ENCODE measurements at regions not wholly inside any gene's neighbourhood (a gene's known extent, or its start where the extent isn't known, plus 50 kb on each side); places are given as distances from the start of the nearest gene placed in this dataset.

- H3K4me3 ChIP-seq (ENCODE audit: low read depth, low read length), result no peak overlapping the region
- no peak for TF ChIP-seq CTCF (IDR thresholded peaks at IDR 0.05; ENCODE audit: control insufficient read depth, extremely low read depth, insufficient read depth)
- no peak for DNase-seq (ENCODE audit: low read depth)
Measured at GRCh38 chr18:55048892-55049291, 89.6 kb upstream of the CCDC68 start.

- H3K4me3 ChIP-seq (ENCODE audit: low read depth, low read length), result no peak overlapping the region
- DNase-seq (ENCODE audit: low read depth), result no peak
- TF ChIP-seq CTCF (IDR thresholded peaks at IDR 0.05; ENCODE audit: control insufficient read depth, extremely low read depth, insufficient read depth), result no peak
Measured at GRCh38 chr18:55047546-55047945, 88.3 kb upstream of the CCDC68 start.

GRCh38 chr18:55041366-55041765, 82.1 kb upstream of the CCDC68 start:
- no peak overlapping the region for H3K4me3 ChIP-seq (ENCODE audit: low read depth, low read length)
- no peak for DNase-seq (ENCODE audit: low read depth)
- TF ChIP-seq CTCF (IDR thresholded peaks at IDR 0.05; ENCODE audit: control insufficient read depth, extremely low read depth, insufficient read depth), result no peak

- no peak overlapping the region for H3K4me3 ChIP-seq (ENCODE audit: low read depth, low read length)
- no peak for TF ChIP-seq CTCF (IDR thresholded peaks at IDR 0.05; ENCODE audit: control insufficient read depth, extremely low read depth, insufficient read depth)
- no peak for DNase-seq (ENCODE audit: low read depth)
Measured at GRCh38 chr18:55038162-55038561, 78.9 kb upstream of the CCDC68 start.

GRCh38 chr18:55034742-55035141, 75.5 kb upstream of the CCDC68 start:
- DNase-seq (ENCODE audit: low read depth), result no peak
- TF ChIP-seq CTCF (IDR thresholded peaks at IDR 0.05; ENCODE audit: control insufficient read depth, extremely low read depth, insufficient read depth), result no peak
- no peak overlapping the region for H3K4me3 ChIP-seq (ENCODE audit: low read depth, low read length)

- TF ChIP-seq CTCF (IDR thresholded peaks at IDR 0.05; ENCODE audit: control insufficient read depth, extremely low read depth, insufficient read depth), result no peak
- no peak overlapping the region for H3K4me3 ChIP-seq (ENCODE audit: low read depth, low read length)
- DNase-seq (ENCODE audit: low read depth), result no peak
Measured at GRCh38 chr18:55031979-55032378, 72.7 kb upstream of the CCDC68 start.

GRCh38 chr18:55031576-55031975, 72.3 kb upstream of the CCDC68 start:
- no peak for TF ChIP-seq CTCF (IDR thresholded peaks at IDR 0.05; ENCODE audit: control insufficient read depth, extremely low read depth, insufficient read depth)
- no peak overlapping the region for H3K4me3 ChIP-seq (ENCODE audit: low read depth, low read length)
- DNase-seq (ENCODE audit: low read depth), result no peak
